Loucy (cell line): ENCODE measurements at regions not wholly inside any gene's neighbourhood (a gene's known extent, or its start where the extent isn't known, plus 50 kb on each side); places are given as distances from the start of the nearest gene placed in this dataset.

Source experiments
- EZH2phosphoT487 ChIP-seq: fragments of 200-600 bp; IDR thresholded peaks from 2 replicates; pipeline ENCODE4 v1.6.1; 2018; ENCODE audit warnings: antibody characterized with exemption, mild to moderate bottlenecking, moderate library complexity, borderline replicate concordance
- TF ChIP-seq, protein P1 (sequence below): fragments of 200-600 bp; sonication (generic); conservative IDR thresholded peaks from 2 replicates; pipeline ENCODE4 v1.5.1; 2014; ENCODE audit warnings: mild to moderate bottlenecking, antibody characterized with exemption, low read length

DNA sequence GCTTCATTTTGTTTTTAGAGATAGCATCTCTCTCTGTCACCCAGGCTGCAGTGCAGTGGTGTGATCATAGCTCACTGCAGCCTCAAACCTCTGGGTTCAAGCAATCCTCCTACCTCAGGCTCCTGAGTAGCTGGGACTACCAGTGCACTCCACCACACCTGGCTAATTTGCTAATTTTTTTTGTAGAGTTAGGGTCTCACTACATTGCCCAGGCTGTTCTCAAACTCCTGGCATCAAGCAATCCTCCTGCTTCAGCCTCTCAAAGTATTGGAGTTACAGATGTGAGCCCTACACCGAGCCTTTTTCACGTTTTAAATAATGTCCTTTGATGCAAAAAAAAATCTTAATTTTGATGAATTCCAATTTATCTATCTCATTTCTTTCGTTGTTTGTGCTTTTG is 75.4 kb upstream of the LINC01488 start:
- TF ChIP-seq, protein P1, sequence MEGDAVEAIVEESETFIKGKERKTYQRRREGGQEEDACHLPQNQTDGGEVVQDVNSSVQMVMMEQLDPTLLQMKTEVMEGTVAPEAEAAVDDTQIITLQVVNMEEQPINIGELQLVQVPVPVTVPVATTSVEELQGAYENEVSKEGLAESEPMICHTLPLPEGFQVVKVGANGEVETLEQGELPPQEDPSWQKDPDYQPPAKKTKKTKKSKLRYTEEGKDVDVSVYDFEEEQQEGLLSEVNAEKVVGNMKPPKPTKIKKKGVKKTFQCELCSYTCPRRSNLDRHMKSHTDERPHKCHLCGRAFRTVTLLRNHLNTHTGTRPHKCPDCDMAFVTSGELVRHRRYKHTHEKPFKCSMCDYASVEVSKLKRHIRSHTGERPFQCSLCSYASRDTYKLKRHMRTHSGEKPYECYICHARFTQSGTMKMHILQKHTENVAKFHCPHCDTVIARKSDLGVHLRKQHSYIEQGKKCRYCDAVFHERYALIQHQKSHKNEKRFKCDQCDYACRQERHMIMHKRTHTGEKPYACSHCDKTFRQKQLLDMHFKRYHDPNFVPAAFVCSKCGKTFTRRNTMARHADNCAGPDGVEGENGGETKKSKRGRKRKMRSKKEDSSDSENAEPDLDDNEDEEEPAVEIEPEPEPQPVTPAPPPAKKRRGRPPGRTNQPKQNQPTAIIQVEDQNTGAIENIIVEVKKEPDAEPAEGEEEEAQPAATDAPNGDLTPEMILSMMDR, result no peak
- TF ChIP-seq EZH2phosphoT487, result no peak
